Neuronal stem cell (in vitro differentiated cells): ENCODE measurements at regions not wholly inside any gene's neighbourhood (a gene's known extent, or its start where the extent isn't known, plus 50 kb on each side); places are given as distances from the start of the nearest gene placed in this dataset.

Experiments
- DNase-seq: peaks from one replicate; pipeline ENCODE4 v3.0.0-alpha.2; 2013; ENCODE audit warnings: low spot score
- H2AFZ ChIP-seq: one replicate; pipeline ENCODE4 v1.6.1; 2013; ENCODE audit warnings: mild to moderate bottlenecking, low read length, inconsistent platforms
- H2AK5ac ChIP-seq: 2 replicates; pipeline ENCODE4 v1.6.1; 2013; ENCODE audit warnings: low read depth, mild to moderate bottlenecking, inconsistent platforms, low read length, moderate library complexity, mixed read lengths
- H2BK120ac ChIP-seq: 2 replicates; pipeline ENCODE4 v1.6.1; 2013; ENCODE audit warnings: low read depth, mild to moderate bottlenecking, inconsistent platforms, low read length, moderate library complexity, mixed read lengths
- H2BK12ac ChIP-seq: one replicate; pipeline ENCODE4 v1.6.1; 2013; ENCODE audit warnings: low read length, inconsistent platforms
- H2BK15ac ChIP-seq: 2 replicates; pipeline ENCODE4 v1.6.1; 2013; ENCODE audit warnings: mild to moderate bottlenecking, low read length, inconsistent platforms, mixed read lengths
- H2BK5ac ChIP-seq: one replicate; pipeline ENCODE4 v1.6.1; 2013; ENCODE audit warnings: inconsistent platforms, mild to moderate bottlenecking, low read length, moderate library complexity
- H3K14ac ChIP-seq: one replicate; pipeline ENCODE4 v1.6.1; 2013; ENCODE audit warnings: low read length, inconsistent platforms
- H3K18ac ChIP-seq: 2 replicates; pipeline ENCODE4 v1.6.1; 2013; ENCODE audit warnings: low read length, inconsistent platforms
- H3K23ac ChIP-seq: 2 replicates; pipeline ENCODE4 v1.6.1; 2013; ENCODE audit warnings: low read depth, mild to moderate bottlenecking, mixed read lengths, low read length, inconsistent platforms; ENCODE audit not compliant: poor library complexity
- H3K27ac ChIP-seq: replicated peaks from 3 replicates; pipeline ENCODE4 v1.5.1; 2013; ENCODE audit warnings: low read length, inconsistent platforms
- H3K27me3 ChIP-seq, 3 experiments: 2 replicates each; pipeline ENCODE4 v1.6.1; 2013; ENCODE audit warnings: low read length in 3 of 3, mild to moderate bottlenecking in 2 of 3, inconsistent platforms in 1 of 3, low read depth in 1 of 3, mixed read lengths in 1 of 3, moderate library complexity in 1 of 3; ENCODE audit not compliant: control insufficient read depth in 3 of 3, insufficient read depth in 3 of 3
- H3K36me3 ChIP-seq, 2 donors: replicated peaks in 1 of 2; 2 replicates each; pipeline ENCODE4 v1.6.1; 2013; ENCODE audit warnings: low read length in 2 of 2; ENCODE audit not compliant: control insufficient read depth in 2 of 2, insufficient read depth in 2 of 2
- H3K4ac ChIP-seq: 2 replicates; pipeline ENCODE4 v1.6.1; 2013; ENCODE audit warnings: inconsistent platforms, mild to moderate bottlenecking, low read length, moderate library complexity
- H3K4me1 ChIP-seq, 2 donors: 1 replicate in 1 of 2; 2 replicates in 1 of 2; pipeline ENCODE4 v1.6.1; 2013; ENCODE audit warnings: low read length in 2 of 2, low read depth in 1 of 2; ENCODE audit not compliant: control insufficient read depth in 2 of 2, insufficient read depth in 1 of 2
- H3K4me2 ChIP-seq: one replicate; pipeline ENCODE4 v1.6.1; 2013; ENCODE audit warnings: mild to moderate bottlenecking, low read length, inconsistent platforms; ENCODE audit not compliant: insufficient read depth, poor library complexity, severe bottlenecking
- H3K4me3 ChIP-seq, 2 donors: 2 replicates each; pipeline ENCODE4 v1.5.1; 2013; ENCODE audit warnings: low read length in 2 of 2, mild to moderate bottlenecking in 2 of 2, inconsistent platforms in 1 of 2, moderate library complexity in 1 of 2
- H3K79me1 ChIP-seq: one replicate; pipeline ENCODE4 v1.6.1; 2013; ENCODE audit warnings: low read depth, mild to moderate bottlenecking, inconsistent platforms, low read length, moderate library complexity
- H3K9ac ChIP-seq: one replicate; pipeline ENCODE4 v1.6.1; 2013; ENCODE audit warnings: mild to moderate bottlenecking, low read depth, low read length, inconsistent platforms; ENCODE audit not compliant: poor library complexity
- H3K9me3 ChIP-seq, 2 donors: replicated peaks in 1 of 2; 2 replicates each; pipeline versions ENCODE3 to v1.6.1; 2013; ENCODE audit warnings: low read length in 2 of 2, mild to moderate bottlenecking in 2 of 2, inconsistent platforms in 1 of 2, low read depth in 1 of 2, mixed read lengths in 1 of 2, moderate library complexity in 1 of 2; ENCODE audit not compliant: control insufficient read depth in 2 of 2, insufficient read depth in 1 of 2
- H4K8ac ChIP-seq: one replicate; pipeline ENCODE4 v1.6.1; 2013; ENCODE audit warnings: low read depth, mild to moderate bottlenecking, inconsistent platforms, low read length, moderate library complexity
- H4K91ac ChIP-seq: one replicate; pipeline ENCODE4 v1.6.1; 2013; ENCODE audit warnings: low read length, low read depth, mild to moderate bottlenecking, inconsistent platforms; ENCODE audit not compliant: poor library complexity
- WGBS, 2 donors: extraction: QIAGEN DNeasy Blood & Tissue Kit; methylation state at CpG; one replicate each; pipeline ENCODE4 v1.1.7; 2013; ENCODE audit warnings: missing lambda C conversion rate in 2 of 2, mixed read lengths in 1 of 2; ENCODE audit not compliant: insufficient read length in 2 of 2, insufficient replicate concordance in 1 of 2; ENCODE audit errors: extremely low coverage in 2 of 2; 5-methylcytosine and 5-hydroxymethylcytosine counted together

DNA sequence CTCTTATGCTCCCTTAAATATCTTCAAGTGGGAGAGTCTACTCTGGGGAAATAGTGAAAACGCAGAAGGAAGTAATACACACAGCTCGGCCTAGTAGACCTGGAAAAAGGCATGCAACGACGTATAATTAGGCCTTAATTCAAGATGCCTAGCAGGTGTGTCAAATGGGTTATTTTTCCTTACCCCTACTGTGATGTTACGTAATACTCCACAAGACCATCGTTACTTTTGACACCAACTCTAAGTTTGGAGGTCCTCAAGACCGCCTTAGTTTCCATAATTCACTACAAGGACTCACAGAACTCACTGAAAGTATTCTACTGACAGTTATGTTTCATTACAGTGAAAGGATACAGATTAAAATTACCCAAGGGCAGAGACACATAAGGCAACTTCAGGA is 1024.3 kb upstream of the MAP3K7 start:
- H3K9ac ChIP-seq = no peak overlapping the region
- H2AK5ac ChIP-seq = no peak overlapping the region
- H4K8ac ChIP-seq = no peak overlapping the region
- no peaks in the 10 kb centered on the region for H3K27me3 ChIP-seq
- no peak overlapping the region for H3K23ac ChIP-seq
- no peak overlapping the region for H2BK15ac ChIP-seq
- H3K36me3 ChIP-seq = no peaks in the 10 kb centered on the region
- no peaks in the 10 kb centered on the region for H3K79me1 ChIP-seq
- H2BK120ac ChIP-seq = no peak overlapping the region
- no peak overlapping the region for H2BK12ac ChIP-seq
- WGBS, 2 donors = no CpG with 5 or more reads among the region's 7 CpGs
- no peaks in the 10 kb centered on the region for H3K9me3 ChIP-seq
- H3K4me1 ChIP-seq = peaks cover 0 to 6% of the 10 kb centered on the region in 2 donors
- H3K14ac ChIP-seq = no peak overlapping the region
- no peak overlapping the region for H4K91ac ChIP-seq
- DNase-seq = no peak
- no peak overlapping the region for H3K4me3 ChIP-seq
- H3K27ac ChIP-seq = no peak overlapping the region
- H2BK5ac ChIP-seq = no peak overlapping the region
- H3K4me2 ChIP-seq = no peak overlapping the region
- H3K4ac ChIP-seq = no peak overlapping the region
- H3K18ac ChIP-seq = no peak overlapping the region
- no peak overlapping the region for H2AFZ ChIP-seq

DNA sequence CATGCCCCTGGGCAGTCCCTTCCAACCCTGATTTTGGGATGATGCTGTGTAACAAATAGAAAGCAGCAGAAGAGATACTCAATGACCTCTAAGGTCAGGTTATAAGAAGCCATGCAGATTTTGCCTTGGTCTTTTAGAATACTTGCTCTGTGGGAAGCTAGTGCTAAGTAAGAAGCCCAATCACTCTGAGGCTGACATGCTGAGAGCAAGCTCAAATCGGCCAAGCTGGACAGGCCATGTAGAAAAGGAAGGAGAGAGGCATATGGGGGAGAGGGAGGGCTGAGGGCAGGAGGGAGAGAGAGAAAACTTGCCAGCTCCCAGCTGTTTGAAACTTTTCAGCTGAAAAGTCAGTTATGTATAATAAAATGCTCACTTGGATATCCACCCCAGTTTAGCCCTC is 1021.6 kb upstream of the MAP3K7 start:
- Histone ChIP-seq H3K14ac (no peak overlapping the region), H4K91ac (no peak overlapping the region), H2BK120ac (no peak overlapping the region), H2AFZ (peak overlapping the region; percentile 13), H3K27ac (peak overlapping the region; percentile 6), H3K79me1 (no peaks in the 10 kb centered on the region), H3K27me3 (no peaks in the 10 kb centered on the region), H3K9me3 (no peaks in the 10 kb centered on the region), H3K4me3 (no peak overlapping the region), H3K4me2 (no peak overlapping the region), H3K4me1 (peaks cover 0 to 6% of the 10 kb centered on the region in 2 donors), H3K36me3 (no peaks in the 10 kb centered on the region), H3K18ac (no peak overlapping the region), H2BK12ac (no peak overlapping the region), H2BK5ac (no peak overlapping the region), H2BK15ac (no peak overlapping the region), H2AK5ac (no peak overlapping the region), H3K23ac (no peak overlapping the region), H3K4ac (no peak overlapping the region), H3K9ac (no peak overlapping the region), H4K8ac (no peak overlapping the region)
- DNase-seq = no peak
- no CpG with 5 or more reads among the region's 1 CpG for WGBS, 2 donors

DNA sequence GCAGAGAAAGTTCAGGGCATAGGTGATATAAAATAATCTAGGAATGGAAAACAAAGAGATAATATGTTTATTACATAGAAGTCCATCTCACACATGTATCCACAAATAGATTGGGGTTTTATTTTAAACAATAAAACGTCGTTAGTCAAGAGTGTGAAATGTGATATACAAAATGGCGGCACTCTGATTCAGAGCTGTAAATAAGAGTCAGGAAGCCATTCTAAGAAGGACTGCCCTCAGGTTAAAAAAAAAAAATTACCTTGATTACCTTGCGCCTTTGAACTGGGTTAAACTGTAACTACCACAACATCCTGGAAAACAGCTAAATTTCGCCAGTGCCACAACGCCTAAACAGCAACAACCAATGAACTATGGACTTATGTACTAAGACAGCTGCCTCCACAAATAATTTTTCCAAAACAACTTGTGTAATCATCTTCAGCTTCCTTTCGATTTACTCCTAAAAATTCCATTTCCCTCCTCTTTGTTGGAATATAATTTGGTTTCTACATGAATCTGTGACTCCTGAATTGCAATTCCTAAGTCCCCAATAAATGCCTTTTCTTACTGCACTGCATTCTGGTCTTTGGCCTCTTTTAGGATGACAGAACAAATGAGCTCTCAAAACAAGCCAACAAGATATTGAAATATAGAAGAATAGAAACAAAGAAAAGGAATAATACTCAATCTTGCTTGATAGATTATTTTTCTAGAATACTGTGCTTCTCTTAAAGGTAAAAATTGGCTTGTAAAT is 1019.5 kb upstream of the MAP3K7 start:
- Histone ChIP-seq H3K9me3 (no peaks in the 10 kb centered on the region), H2AK5ac (no peak overlapping the region), H4K91ac (no peak overlapping the region), H3K9ac (no peak overlapping the region), H2BK5ac (no peak overlapping the region), H3K4me2 (no peak overlapping the region), H3K4me1 (peaks cover 0 to 6% of the 10 kb centered on the region in 2 donors), H3K4me3 (no peak overlapping the region), H3K27me3 (no peaks in the 10 kb centered on the region), H2BK12ac (no peak overlapping the region), H3K36me3 (no peaks in the 10 kb centered on the region), H3K4ac (no peak overlapping the region), H2BK120ac (no peak overlapping the region), H3K27ac (no peak overlapping the region), H3K79me1 (no peaks in the 10 kb centered on the region), H2BK15ac (no peak overlapping the region), H4K8ac (no peak overlapping the region), H3K18ac (no peak overlapping the region), H2AFZ (no peak overlapping the region), H3K23ac (no peak overlapping the region), H3K14ac (no peak overlapping the region)
- WGBS, 2 donors = no CpG with 5 or more reads among the region's 7 CpGs
- no peak for DNase-seq

DNA sequence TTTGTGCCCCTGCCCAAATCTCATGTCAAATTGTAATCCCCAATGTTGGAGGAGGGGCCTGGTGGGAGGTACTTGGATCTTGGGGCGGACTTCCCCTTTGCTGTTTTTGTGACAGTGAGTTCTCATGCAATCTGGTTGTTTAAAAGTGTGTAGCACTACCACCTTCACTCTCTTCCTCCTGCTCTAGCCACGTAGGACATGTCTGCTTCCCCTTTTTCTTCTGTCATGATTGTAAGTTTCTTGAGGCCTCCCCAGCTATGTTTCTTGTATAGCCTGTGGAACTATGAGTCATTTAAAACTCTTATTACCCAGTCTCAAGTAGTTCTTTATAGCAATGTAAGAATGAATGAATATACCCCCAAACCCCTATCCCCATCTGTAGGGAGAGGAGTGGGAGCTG is 1013.7 kb upstream of the MAP3K7 start:
- H2BK12ac ChIP-seq = no peak overlapping the region
- no peaks in the 10 kb centered on the region for H3K36me3 ChIP-seq
- no peaks in the 10 kb centered on the region for H3K9me3 ChIP-seq
- no peak overlapping the region for H2BK120ac ChIP-seq
- H2BK5ac ChIP-seq = no peak overlapping the region
- no peak overlapping the region for H3K14ac ChIP-seq
- H3K27me3 ChIP-seq = no peaks in the 10 kb centered on the region
- no peaks in the 10 kb centered on the region for H3K4me1 ChIP-seq
- no peak overlapping the region for H4K8ac ChIP-seq
- H2AFZ ChIP-seq = no peak overlapping the region
- no peaks in the 10 kb centered on the region for H3K79me1 ChIP-seq
- H3K4me3 ChIP-seq = no peak overlapping the region
- no peak overlapping the region for H3K23ac ChIP-seq
- no CpG with 5 or more reads among the region's 2 CpGs for WGBS, 2 donors
- H3K9ac ChIP-seq = no peak overlapping the region
- no peak overlapping the region for H2BK15ac ChIP-seq
- H3K4me2 ChIP-seq = no peak overlapping the region
- DNase-seq = no peak
- H3K27ac ChIP-seq = no peak overlapping the region
- H3K18ac ChIP-seq = no peak overlapping the region
- H4K91ac ChIP-seq = no peak overlapping the region
- H3K4ac ChIP-seq = no peak overlapping the region
- no peak overlapping the region for H2AK5ac ChIP-seq
